ENCODE measurements at regions not wholly inside any gene's neighbourhood (a gene's known extent, or its start where the extent isn't known, plus 50 kb on each side); places are given as distances from the start of the nearest gene placed in this dataset.

GRCh38 chr7:81514546-81514945, 255.3 kb downstream of the HGF start:
- no peak for TF ChIP-seq MAFK (IDR thresholded peaks at IDR 0.05; ENCODE audit: partially characterized antibody)
- TF ChIP-seq CTCF (IDR thresholded peaks at IDR 0.05), result no peak
- no peak for TF ChIP-seq CHD2 (IDR thresholded peaks at IDR 0.05; ENCODE audit: low read length, partially characterized antibody)
- TF ChIP-seq MYC (IDR thresholded peaks at IDR 0.05; ENCODE audit: borderline replicate concordance, low read length), result no peak
- TF ChIP-seq REST (IDR thresholded peaks at IDR 0.05), result no peak
- TF ChIP-seq SMC3 (IDR thresholded peaks at IDR 0.05), result no peak
